Naive thymus-derived CD4-positive, alpha-beta T cell (primary cell): ENCODE measurements at regions not wholly inside any gene's neighbourhood (a gene's known extent, or its start where the extent isn't known, plus 50 kb on each side); places are given as distances from the start of the nearest gene placed in this dataset.

ENCODE experiments used
- ATAC-seq: fragments of 150-1000 bp; cut with Tn5 transposase; 2 replicates; pipeline ENCODE4 v1.10.0; 2021; ENCODE audit warnings: mild to moderate bottlenecking, moderate library complexity
- CTCF ChIA-PET: fragments of 350-600 bp; sonication (Branson Sonifier 250); formaldehyde crosslinking; loops from one replicate; lab custom pipeline; 2021; ENCODE audit warnings: antibody characterized with exemption; lab: Charles Lee
- POLR2A ChIA-PET: fragments of 350-600 bp; sonication (Branson Sonifier 250); formaldehyde crosslinking; loops from one replicate; lab custom pipeline; 2021; ENCODE audit warnings: antibody characterized with exemption, inconsistent platforms; lab: Charles Lee
- DNase-seq, 9 donors: peaks; one replicate each; pipeline versions ENCODE4 v3.0.0 to v3.0.0-alpha.2; 2020 to 2022; ENCODE audit warnings: mixed read lengths in 1 of 9
- H3K27ac ChIP-seq: one replicate; pipeline ENCODE4 v1.7.0; 2013; ENCODE audit warnings: mild to moderate bottlenecking, low read depth, low read length, moderate library complexity
- H3K27me3 ChIP-seq, 2 donors: one replicate each; pipeline ENCODE4 v1.7.0; 2013; ENCODE audit warnings: low read length in 2 of 2, mild to moderate bottlenecking in 2 of 2, moderate library complexity in 2 of 2; ENCODE audit not compliant: control insufficient read depth in 2 of 2, insufficient read depth in 2 of 2
- H3K36me3 ChIP-seq, 3 experiments: 1 replicate in 2 of 3; 2 replicates in 1 of 3; pipeline ENCODE4 v1.7.0; 2013; ENCODE audit warnings: low read length in 3 of 3, mild to moderate bottlenecking in 3 of 3, moderate library complexity in 1 of 3; ENCODE audit not compliant: insufficient read depth in 3 of 3, control insufficient read depth in 2 of 3
- H3K4me1 ChIP-seq, 2 donors: one replicate each; pipeline ENCODE4 v1.7.0; 2013; ENCODE audit warnings: low read length in 2 of 2, mild to moderate bottlenecking in 2 of 2, moderate library complexity in 1 of 2; ENCODE audit not compliant: control insufficient read depth in 2 of 2, insufficient read depth in 2 of 2
- H3K4me3 ChIP-seq: 2 replicates; pipeline ENCODE4 v1.7.0; 2013; ENCODE audit warnings: mild to moderate bottlenecking, low read length
- H3K9me3 ChIP-seq, 3 experiments: 1 replicate in 2 of 3; 2 replicates in 1 of 3; pipeline ENCODE4 v1.7.0; 2013; ENCODE audit warnings: low read length in 3 of 3; ENCODE audit not compliant: control insufficient read depth in 2 of 3
- H3K27ac Mint-ChIP-seq, 9 donors: one replicate each; pipeline ENCODE4 v1.8.0; 2020 to 2022; ENCODE audit warnings: mixed read lengths in 9 of 9, mild to moderate bottlenecking in 8 of 9, moderate library complexity in 5 of 9, inconsistent platforms in 2 of 9
- H3K27me3 Mint-ChIP-seq, 5 donors: one replicate each; pipeline ENCODE4 v1.8.0; 2021 to 2022; ENCODE audit warnings: mixed read lengths in 5 of 5, mild to moderate bottlenecking in 1 of 5
- H3K36me3 Mint-ChIP-seq, 5 donors: one replicate each; pipeline ENCODE4 v1.8.0; 2020 to 2022; ENCODE audit warnings: mixed read lengths in 5 of 5, mild to moderate bottlenecking in 3 of 5, inconsistent platforms in 1 of 5
- H3K4me1 Mint-ChIP-seq, 7 donors: one replicate each; pipeline ENCODE4 v1.8.0; 2020 to 2022; ENCODE audit warnings: mixed read lengths in 7 of 7, mild to moderate bottlenecking in 3 of 7, inconsistent platforms in 1 of 7
- H3K4me3 Mint-ChIP-seq, 10 donors: one replicate each; pipeline ENCODE4 v1.8.0; 2020 to 2022; ENCODE audit warnings: mild to moderate bottlenecking in 10 of 10, mixed read lengths in 10 of 10, moderate library complexity in 6 of 10, inconsistent platforms in 2 of 10
- H3K9me3 Mint-ChIP-seq, 11 donors: one replicate each; pipeline ENCODE4 v1.8.0; 2020 to 2022; ENCODE audit warnings: mixed read lengths in 11 of 11, mild to moderate bottlenecking in 4 of 11, inconsistent platforms in 1 of 11, moderate library complexity in 1 of 11
- intact Hi-C, 2 donors: fragments of 100-400 bp; cut with micrococcal nuclease; formaldehyde crosslinking; loops; one replicate each; pipeline ENCODE4 v1.15.1; 2023

DNA sequence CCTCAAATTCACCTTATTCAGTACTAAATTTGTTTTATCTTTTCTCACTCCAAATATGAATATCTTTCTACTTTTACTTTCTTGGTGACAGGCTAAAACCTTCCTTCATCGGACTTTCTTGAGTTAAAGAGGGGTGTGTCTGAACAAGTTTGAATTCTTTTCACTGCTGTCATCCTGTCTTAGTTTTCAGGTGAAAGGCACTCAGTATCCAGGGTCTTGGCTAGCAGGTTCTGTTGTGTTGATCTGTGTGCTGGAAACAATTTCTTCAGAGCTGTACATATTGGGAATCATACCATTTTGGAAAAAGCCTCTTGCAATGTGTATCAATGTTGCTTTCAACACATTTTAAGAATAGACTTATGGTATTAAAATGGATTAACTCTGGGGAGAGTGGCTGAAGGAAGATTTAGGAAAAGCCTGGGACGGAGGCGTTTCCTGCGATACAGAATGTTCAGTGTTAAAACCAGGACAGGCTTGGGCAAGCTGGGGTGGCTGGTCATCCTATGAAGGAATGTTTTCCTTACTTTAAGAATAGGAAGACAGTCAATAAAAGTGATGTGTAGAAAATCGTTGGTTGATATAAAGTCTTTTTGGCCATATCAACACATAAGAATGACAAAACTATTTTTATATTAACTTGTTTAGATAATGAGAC is 350.7 kb upstream of the SPRED2 start:
- Histone ChIP-seq H3K27ac (no peak overlapping the region), H3K9me3 (no peaks in the 10 kb centered on the region), H3K36me3 (no peaks in the 10 kb centered on the region), H3K4me1 (no peaks in the 10 kb centered on the region), H3K27me3 (no peaks in the 10 kb centered on the region), H3K4me3 (no peak overlapping the region)
- H3K4me3 Mint-ChIP-seq: no peak overlapping the region
- intact Hi-C loops: no loop called here
- peaks cover 0 to 7% (median 2%) of the 10 kb centered on the region in 11 donors for H3K9me3 Mint-ChIP-seq
- ChIA-PET CTCF (interaction anchor here (0.6 kb wide), 1 partner anchor 977 kb away, joined by 4 read pairs; no protein-coding TSS in a partner anchor), POLR2A (no interaction called here)
- H3K27ac Mint-ChIP-seq: no peak overlapping the region
- ATAC-seq (no peak), DNase-seq (no peak)
- H3K27me3 Mint-ChIP-seq: peaks cover 4 to 7% (median 5%) of the 10 kb centered on the region in 5 donors
- no peaks in the 10 kb centered on the region for H3K36me3 Mint-ChIP-seq
- H3K4me1 Mint-ChIP-seq: no peaks in the 10 kb centered on the region

DNA sequence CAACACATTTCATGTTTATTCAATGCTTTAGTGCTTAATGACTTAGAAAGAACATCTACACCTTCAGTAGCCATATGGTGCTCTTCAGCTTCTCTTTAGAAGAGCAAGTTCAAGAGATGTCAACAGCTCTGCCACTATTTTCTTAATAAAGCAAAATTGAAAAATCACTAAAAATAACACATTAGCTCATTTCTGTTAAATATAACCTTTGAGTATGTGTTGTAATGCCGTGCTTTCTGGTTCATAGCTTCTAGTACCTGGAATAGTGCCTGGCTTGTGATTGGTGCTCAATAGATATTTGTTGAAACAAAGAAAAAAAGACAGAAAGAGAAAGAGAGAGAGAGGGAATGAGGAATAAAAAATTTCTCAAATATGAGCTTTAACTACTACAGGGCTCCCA is 349.8 kb upstream of the SPRED2 start:
- Histone ChIP-seq H3K36me3 (no peaks in the 10 kb centered on the region), H3K4me1 (no peaks in the 10 kb centered on the region), H3K9me3 (no peaks in the 10 kb centered on the region), H3K27me3 (no peaks in the 10 kb centered on the region), H3K27ac (no peak overlapping the region), H3K4me3 (no peak overlapping the region)
- Mint-ChIP-seq H3K27ac (no peak overlapping the region), H3K36me3 (no peaks in the 10 kb centered on the region), H3K4me1 (no peaks in the 10 kb centered on the region), H3K27me3 (peaks cover 0 to 11% (median 3%) of the 10 kb centered on the region in 5 donors), H3K9me3 (peaks cover 0 to 7% (median 0%) of the 10 kb centered on the region in 11 donors), H3K4me3 (no peak overlapping the region)
- no peak for ATAC-seq
- intact Hi-C loops: no loop called here
- CTCF ChIA-PET: no interaction called here
- POLR2A ChIA-PET: no interaction called here
- no peak for DNase-seq

DNA sequence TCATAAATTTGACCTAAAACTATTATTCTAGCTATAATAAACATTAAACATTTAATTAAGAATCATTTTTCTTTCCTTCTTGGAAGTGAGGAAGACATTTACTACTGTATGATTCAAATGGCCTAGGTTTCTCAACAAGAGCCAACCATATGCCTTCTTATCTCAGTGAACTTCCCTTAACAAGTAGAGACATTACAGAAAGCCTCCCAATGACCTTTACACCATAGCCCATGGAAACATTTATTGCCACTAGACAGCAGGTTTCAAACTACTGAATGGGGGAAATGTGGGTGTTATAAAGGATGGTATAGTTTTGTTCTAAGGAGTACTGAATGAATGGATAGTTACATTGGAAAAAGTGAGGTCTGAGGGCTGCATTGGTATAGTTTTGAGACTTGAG is 349.4 kb upstream of the SPRED2 start:
- ATAC-seq: no peak
- intact Hi-C loops: no loop called here

DNA sequence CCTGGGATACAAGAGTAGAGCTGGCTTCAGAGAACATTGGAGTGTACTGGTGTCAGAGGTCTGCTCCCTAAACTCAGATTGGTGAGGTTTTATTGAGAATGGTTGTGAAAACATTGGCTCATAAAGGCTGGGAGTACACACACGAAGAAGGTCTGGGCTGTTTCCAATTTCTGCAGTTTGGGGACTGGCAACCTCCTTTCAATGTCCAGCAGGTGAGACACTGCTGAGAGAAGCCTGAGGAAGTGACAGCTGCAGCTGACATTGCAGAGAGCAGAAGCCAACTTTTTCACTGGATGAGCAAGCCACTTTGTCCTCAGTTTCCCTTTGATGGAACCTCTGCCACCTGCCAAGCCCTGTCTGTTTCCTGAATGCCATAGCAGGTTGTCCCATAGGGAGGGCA is 346.6 kb upstream of the SPRED2 start:
- H3K9me3 Mint-ChIP-seq: peaks cover 0 to 5% (median 1%) of the 10 kb centered on the region in 11 donors
- no peak overlapping the region for H3K4me3 Mint-ChIP-seq
- no peaks in the 10 kb centered on the region for H3K27me3 ChIP-seq
- POLR2A ChIA-PET: no interaction called here
- no peak overlapping the region for H3K27ac Mint-ChIP-seq
- peaks cover 0 to 16% (median 11%) of the 10 kb centered on the region in 5 donors for H3K27me3 Mint-ChIP-seq
- DNase-seq: no peak
- H3K36me3 Mint-ChIP-seq: no peaks in the 10 kb centered on the region
- H3K36me3 ChIP-seq: no peaks in the 10 kb centered on the region
- no peak overlapping the region for H3K4me3 ChIP-seq
- CTCF ChIA-PET: no interaction called here
- H3K27ac ChIP-seq: no peak overlapping the region
- no peaks in the 10 kb centered on the region for H3K4me1 Mint-ChIP-seq
- no peak for ATAC-seq
- no peaks in the 10 kb centered on the region for H3K4me1 ChIP-seq
- intact Hi-C loops: no loop called here
- no peaks in the 10 kb centered on the region for H3K9me3 ChIP-seq

More for the DNA sequence above, 349.4 kb upstream of the SPRED2 start:
- peaks cover 0 to 7% (median 0%) of the 10 kb centered on the region in 11 donors for H3K9me3 Mint-ChIP-seq
- ChIA-PET POLR2A (no interaction called here), CTCF (no interaction called here)
- no peak overlapping the region for H3K27ac Mint-ChIP-seq
- Histone ChIP-seq H3K9me3 (no peaks in the 10 kb centered on the region), H3K4me3 (no peak overlapping the region), H3K27ac (no peak overlapping the region), H3K4me1 (no peaks in the 10 kb centered on the region), H3K27me3 (no peaks in the 10 kb centered on the region), H3K36me3 (no peaks in the 10 kb centered on the region)
- H3K4me1 Mint-ChIP-seq: no peaks in the 10 kb centered on the region
- no peaks in the 10 kb centered on the region for H3K36me3 Mint-ChIP-seq
- DNase-seq: no peak
- no peak overlapping the region for H3K4me3 Mint-ChIP-seq
- peaks cover 0 to 11% (median 3%) of the 10 kb centered on the region in 5 donors for H3K27me3 Mint-ChIP-seq

DNA sequence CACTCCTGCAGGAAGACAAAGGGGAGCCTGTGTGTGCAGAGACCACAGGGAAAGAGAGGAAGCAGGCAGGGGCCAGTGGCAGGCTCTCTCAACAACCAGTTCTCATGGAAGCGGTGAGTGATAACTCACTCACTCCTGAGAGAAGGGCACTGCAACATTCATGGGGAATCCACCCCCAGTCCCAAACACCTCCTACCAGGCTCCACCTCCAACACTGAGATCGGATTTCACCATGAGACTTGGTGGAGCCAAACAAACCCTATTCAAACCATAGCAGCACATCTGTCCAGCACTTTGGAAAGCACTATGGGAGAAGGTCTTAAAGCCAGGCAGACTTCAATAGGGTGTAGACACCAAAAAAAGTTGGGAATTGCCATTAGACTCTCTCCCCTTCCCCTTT is 345.7 kb upstream of the SPRED2 start:
- ATAC-seq: no peak

DNA sequence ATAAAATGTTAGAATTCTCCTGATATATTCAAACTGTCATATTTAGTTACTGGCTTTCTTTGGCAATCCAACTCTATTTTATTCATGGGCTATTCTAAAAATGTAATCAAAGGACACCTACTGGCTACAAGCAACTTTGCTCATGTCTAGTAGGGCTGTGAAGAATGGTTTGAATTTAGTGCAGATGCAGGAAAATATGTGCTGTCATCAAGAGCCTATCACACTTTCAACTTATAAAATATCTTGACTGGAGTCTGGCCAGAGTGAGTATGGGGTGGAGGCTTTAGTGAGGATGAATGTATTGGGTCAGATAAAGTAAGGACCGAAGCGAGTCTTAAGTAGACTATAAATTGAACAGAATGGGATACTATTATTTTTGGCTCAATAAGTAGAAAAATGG is 343.4 kb upstream of the SPRED2 start:
- POLR2A ChIA-PET: no interaction called here

More for the DNA sequence above, 345.7 kb upstream of the SPRED2 start:
- ChIA-PET POLR2A (no interaction called here), CTCF (no interaction called here)
- intact Hi-C loops: no loop called here
- Histone ChIP-seq H3K4me3 (no peak overlapping the region), H3K36me3 (no peaks in the 10 kb centered on the region), H3K4me1 (no peaks in the 10 kb centered on the region), H3K27me3 (no peaks in the 10 kb centered on the region), H3K9me3 (no peaks in the 10 kb centered on the region), H3K27ac (no peak overlapping the region)
- Mint-ChIP-seq H3K9me3 (peaks cover 0 to 5% (median 1%) of the 10 kb centered on the region in 11 donors), H3K4me3 (no peak overlapping the region), H3K27ac (no peak overlapping the region), H3K4me1 (no peaks in the 10 kb centered on the region), H3K27me3 (peaks cover 0 to 16% (median 11%) of the 10 kb centered on the region in 5 donors), H3K36me3 (no peaks in the 10 kb centered on the region)
- no peak for DNase-seq

DNA sequence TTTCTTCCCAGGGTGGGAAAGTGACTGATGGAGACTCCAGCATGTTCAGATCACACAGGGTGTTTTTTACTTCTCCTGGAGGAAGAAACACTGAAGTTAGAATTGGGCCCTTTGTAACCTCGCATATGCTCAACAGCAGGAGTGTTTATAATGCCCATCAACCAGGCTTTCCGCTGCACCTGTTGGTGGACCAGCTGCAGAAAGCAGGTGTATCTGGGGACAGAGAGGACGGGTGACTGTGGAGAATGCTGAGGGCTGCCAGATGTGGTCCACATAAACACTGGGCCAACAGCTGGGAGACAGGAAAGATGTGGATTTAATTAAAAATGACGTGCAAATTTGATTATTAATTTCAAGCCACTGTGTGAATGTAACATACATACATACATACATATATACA is 335.5 kb upstream of the SPRED2 start:
- intact Hi-C loops: no loop called here
- no peak for ATAC-seq
- Mint-ChIP-seq H3K9me3 (peaks cover 0 to 15% (median 0%) of the 10 kb centered on the region in 11 donors), H3K36me3 (no peaks in the 10 kb centered on the region), H3K4me3 (no peak overlapping the region), H3K27me3 (peaks cover 0 to 6% (median 3%) of the 10 kb centered on the region in 5 donors), H3K4me1 (no peaks in the 10 kb centered on the region), H3K27ac (no peak overlapping the region)
- H3K9me3 ChIP-seq: no peaks in the 10 kb centered on the region
- no peak overlapping the region for H3K27ac ChIP-seq
- no peaks in the 10 kb centered on the region for H3K4me1 ChIP-seq
- H3K27me3 ChIP-seq: no peaks in the 10 kb centered on the region
- CTCF ChIA-PET: no interaction called here
- no peak overlapping the region for H3K4me3 ChIP-seq
- POLR2A ChIA-PET: no interaction called here
- H3K36me3 ChIP-seq: no peaks in the 10 kb centered on the region
- DNase-seq: no peak

More for the DNA sequence above, 343.4 kb upstream of the SPRED2 start:
- Mint-ChIP-seq H3K27me3 (peaks cover 0 to 16% (median 11%) of the 10 kb centered on the region in 5 donors), H3K4me3 (no peak overlapping the region), H3K27ac (no peak overlapping the region), H3K36me3 (no peaks in the 10 kb centered on the region), H3K4me1 (no peaks in the 10 kb centered on the region), H3K9me3 (peaks cover 0 to 5% (median 1%) of the 10 kb centered on the region in 11 donors)
- no peak overlapping the region for H3K4me3 ChIP-seq
- ATAC-seq (no peak), DNase-seq (no peak)
- H3K36me3 ChIP-seq: no peaks in the 10 kb centered on the region
- no peaks in the 10 kb centered on the region for H3K9me3 ChIP-seq
- no peaks in the 10 kb centered on the region for H3K27me3 ChIP-seq
- CTCF ChIA-PET: no interaction called here
- H3K27ac ChIP-seq: no peak overlapping the region
- H3K4me1 ChIP-seq: no peaks in the 10 kb centered on the region
- intact Hi-C loops: no loop called here
